Hepatocyte (in vitro differentiated cells): ENCODE measurements at regions not wholly inside any gene's neighbourhood (a gene's known extent, or its start where the extent isn't known, plus 50 kb on each side); places are given as distances from the start of the nearest gene placed in this dataset.

Experiments used
- EZH2phosphoT487 ChIP-seq: fragments of 200-600 bp; sonication (generic); IDR thresholded peaks from one replicate; pipeline ENCODE4 v1.6.1; 2018; ENCODE audit warnings: antibody characterized with exemption, mild to moderate bottlenecking, low read depth, moderate library complexity; ENCODE audit not compliant: unreplicated experiment, severe bottlenecking
- TF ChIP-seq, protein P1 (sequence below): fragments of 200-600 bp; sonication (generic); IDR thresholded peaks from 2 replicates; pipeline ENCODE4 v1.5.1; 2016; ENCODE audit warnings: antibody characterized with exemption, mild to moderate bottlenecking; ENCODE audit not compliant: poor library complexity

GRCh38 chr2:216802516-216803215 is 57.2 kb downstream of the TNP1 start:
- TF ChIP-seq, protein P1, sequence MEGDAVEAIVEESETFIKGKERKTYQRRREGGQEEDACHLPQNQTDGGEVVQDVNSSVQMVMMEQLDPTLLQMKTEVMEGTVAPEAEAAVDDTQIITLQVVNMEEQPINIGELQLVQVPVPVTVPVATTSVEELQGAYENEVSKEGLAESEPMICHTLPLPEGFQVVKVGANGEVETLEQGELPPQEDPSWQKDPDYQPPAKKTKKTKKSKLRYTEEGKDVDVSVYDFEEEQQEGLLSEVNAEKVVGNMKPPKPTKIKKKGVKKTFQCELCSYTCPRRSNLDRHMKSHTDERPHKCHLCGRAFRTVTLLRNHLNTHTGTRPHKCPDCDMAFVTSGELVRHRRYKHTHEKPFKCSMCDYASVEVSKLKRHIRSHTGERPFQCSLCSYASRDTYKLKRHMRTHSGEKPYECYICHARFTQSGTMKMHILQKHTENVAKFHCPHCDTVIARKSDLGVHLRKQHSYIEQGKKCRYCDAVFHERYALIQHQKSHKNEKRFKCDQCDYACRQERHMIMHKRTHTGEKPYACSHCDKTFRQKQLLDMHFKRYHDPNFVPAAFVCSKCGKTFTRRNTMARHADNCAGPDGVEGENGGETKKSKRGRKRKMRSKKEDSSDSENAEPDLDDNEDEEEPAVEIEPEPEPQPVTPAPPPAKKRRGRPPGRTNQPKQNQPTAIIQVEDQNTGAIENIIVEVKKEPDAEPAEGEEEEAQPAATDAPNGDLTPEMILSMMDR = no peak
- no peak for TF ChIP-seq EZH2phosphoT487
